ENCODE measurements at regions not wholly inside any gene's neighbourhood (a gene's known extent, or its start where the extent isn't known, plus 50 kb on each side); places are given as distances from the start of the nearest gene placed in this dataset.

DNA sequence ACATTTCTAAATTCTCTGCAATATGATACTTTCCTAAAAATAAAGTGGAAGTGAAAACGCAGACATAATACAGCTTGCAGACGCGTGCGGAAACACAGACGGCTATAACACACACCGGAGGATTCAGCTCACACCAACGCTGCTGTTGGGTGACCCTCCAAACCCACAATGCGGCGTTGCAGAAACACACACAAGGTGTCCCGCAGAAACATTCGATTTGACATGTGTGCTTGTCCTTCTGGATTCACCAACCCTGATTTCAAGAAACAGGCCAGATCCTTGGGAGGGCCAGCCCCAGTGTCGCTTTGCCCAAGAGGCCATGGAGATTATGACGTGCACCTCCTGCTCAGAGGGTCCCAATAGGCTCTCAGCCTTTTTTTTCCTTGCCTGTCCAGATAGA, 136.7 kb upstream of the TCERG1L start:
- TF ChIP-seq PML (IDR thresholded peaks at IDR 0.05; ENCODE audit: low read length): no peak
- no peak for TF ChIP-seq SUZ12 (IDR thresholded peaks at IDR 0.05; ENCODE audit: unreplicated experiment)
- TF ChIP-seq CTCF (IDR thresholded peaks at IDR 0.05 in 2 of 3, conservative IDR thresholded peaks at IDR 0.05 in 1 of 3; ENCODE audit: control insufficient read depth in 2 of 3, extremely low read depth in 1 of 3, insufficient read depth in 1 of 3, low read depth in 3 of 3, low read length in 3 of 3): no peak
- no peak for TF ChIP-seq YBX1 (IDR thresholded peaks at IDR 0.05)
- TF ChIP-seq JUND (IDR thresholded peaks at IDR 0.05; ENCODE audit: low read depth, low read length): no peak
- TF ChIP-seq POLR2A (IDR thresholded peaks at IDR 0.05; ENCODE audit: low read depth, low read length): no peak
- TF ChIP-seq POLR2AphosphoS5 (IDR thresholded peaks at IDR 0.05; ENCODE audit: low read length): no peak
- TF ChIP-seq SMAD1 (IDR thresholded peaks at IDR 0.05; ENCODE audit: low read depth, partially characterized antibody): no peak
- TF ChIP-seq SRF (IDR thresholded peaks at IDR 0.05; ENCODE audit: low read depth in 2 of 2, low read length in 2 of 2): no peak
- no peak for TF ChIP-seq ZNF274 (IDR thresholded peaks at IDR 0.05; ENCODE audit: insufficient read depth, insufficient read length)
- no peak for TF ChIP-seq HCFC1 (IDR thresholded peaks at IDR 0.05; ENCODE audit: low read length)
- TF ChIP-seq CREB1 (IDR thresholded peaks at IDR 0.05; ENCODE audit: low read depth): no peak
- TF ChIP-seq, protein P1, sequence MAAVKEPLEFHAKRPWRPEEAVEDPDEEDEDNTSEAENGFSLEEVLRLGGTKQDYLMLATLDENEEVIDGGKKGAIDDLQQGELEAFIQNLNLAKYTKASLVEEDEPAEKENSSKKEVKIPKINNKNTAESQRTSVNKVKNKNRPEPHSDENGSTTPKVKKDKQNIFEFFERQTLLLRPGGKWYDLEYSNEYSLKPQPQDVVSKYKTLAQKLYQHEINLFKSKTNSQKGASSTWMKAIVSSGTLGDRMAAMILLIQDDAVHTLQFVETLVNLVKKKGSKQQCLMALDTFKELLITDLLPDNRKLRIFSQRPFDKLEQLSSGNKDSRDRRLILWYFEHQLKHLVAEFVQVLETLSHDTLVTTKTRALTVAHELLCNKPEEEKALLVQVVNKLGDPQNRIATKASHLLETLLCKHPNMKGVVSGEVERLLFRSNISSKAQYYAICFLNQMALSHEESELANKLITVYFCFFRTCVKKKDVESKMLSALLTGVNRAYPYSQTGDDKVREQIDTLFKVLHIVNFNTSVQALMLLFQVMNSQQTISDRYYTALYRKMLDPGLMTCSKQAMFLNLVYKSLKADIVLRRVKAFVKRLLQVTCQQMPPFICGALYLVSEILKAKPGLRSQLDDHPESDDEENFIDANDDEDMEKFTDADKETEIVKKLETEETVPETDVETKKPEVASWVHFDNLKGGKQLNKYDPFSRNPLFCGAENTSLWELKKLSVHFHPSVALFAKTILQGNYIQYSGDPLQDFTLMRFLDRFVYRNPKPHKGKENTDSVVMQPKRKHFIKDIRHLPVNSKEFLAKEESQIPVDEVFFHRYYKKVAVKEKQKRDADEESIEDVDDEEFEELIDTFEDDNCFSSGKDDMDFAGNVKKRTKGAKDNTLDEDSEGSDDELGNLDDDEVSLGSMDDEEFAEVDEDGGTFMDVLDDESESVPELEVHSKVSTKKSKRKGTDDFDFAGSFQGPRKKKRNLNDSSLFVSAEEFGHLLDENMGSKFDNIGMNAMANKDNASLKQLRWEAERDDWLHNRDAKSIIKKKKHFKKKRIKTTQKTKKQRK (IDR thresholded peaks at IDR 0.05; ENCODE audit: low read depth, low read length): no peak
